Stomach (tissue), 8 donors: ENCODE measurements at regions not wholly inside any gene's neighbourhood (a gene's known extent, or its start where the extent isn't known, plus 50 kb on each side); places are given as distances from the start of the nearest gene placed in this dataset.
A peak's percentile ranks its signal among the peaks of the same experiment; 100 is the strongest.

Experiments
- DNase-seq, 2 donors: peaks; one replicate each; pipeline versions ENCODE4 v3.0.0 to v3.0.0-alpha.2; 2013 to 2019
- H3K27ac ChIP-seq, 5 donors: fragments of 200-600 bp in 4 of 5; sonication (generic) in 4 of 5; one replicate each; pipeline ENCODE4 v1.5.1; 2013 to 2019; ENCODE audit warnings: mild to moderate bottlenecking in 1 of 5, moderate library complexity in 1 of 5
- H3K27me3 ChIP-seq, 3 donors: fragments of 200-600 bp; sonication (generic); one replicate each; pipeline ENCODE4 v1.5.1; 2017 to 2019; ENCODE audit warnings: mixed run types in 1 of 3
- H3K36me3 ChIP-seq, 4 donors: fragments of 200-600 bp; sonication (generic); 1 replicate in 3 of 4; 2 replicates in 1 of 4; pipeline ENCODE4 v1.5.1; 2016 to 2019
- H3K4me1 ChIP-seq, 4 donors: fragments of 200-600 bp; sonication (generic); one replicate each; pipeline ENCODE4 v1.5.1; 2016 to 2019
- H3K4me3 ChIP-seq, 4 donors: fragments of 200-600 bp; sonication (generic) in 3 of 4; one replicate each; pipeline ENCODE4 v1.5.1; 2016 to 2019; ENCODE audit warnings: mild to moderate bottlenecking in 1 of 4
- H3K9me3 ChIP-seq, 4 donors: fragments of 200-600 bp; sonication (generic); one replicate each; pipeline ENCODE4 v1.5.1; 2016 to 2019
- EP300 ChIP-seq: sonication (generic); formaldehyde crosslinking; IDR thresholded peaks from one replicate; pipeline ENCODE4 v1.6.1; 2017; ENCODE audit warnings: antibody characterized with exemption
- POLR2A ChIP-seq, 4 donors: fragments of 450-650 bp; IDR thresholded peaks; one replicate each; pipeline ENCODE4 v1.6.1; 2016; ENCODE audit warnings: antibody characterized with exemption in 4 of 4, control low read depth in 2 of 4, mild to moderate bottlenecking in 1 of 4, moderate library complexity in 1 of 4
- POLR2AphosphoS5 ChIP-seq, 3 donors: sonication (generic); formaldehyde crosslinking; IDR thresholded peaks; one replicate each; pipeline ENCODE4 v1.6.1; 2016; ENCODE audit warnings: antibody characterized with exemption in 3 of 3
- WGBS, 5 donors: extraction: QIAGEN DNeasy Blood & Tissue Kit in 3 of 5; methylation state at CpG; one replicate each; pipeline versions ENCODE4 v1.1.5 to v1.1.7; 2013 to 2018; 5-methylcytosine and 5-hydroxymethylcytosine counted together
- intact Hi-C: fragments of 100-400 bp; cut with DNase I; formaldehyde crosslinking; loops from one replicate; pipeline ENCODE4 v1.15.1; 2023; ENCODE audit warnings: low total_unique reads
- TF ChIP-seq, protein P1 (sequence below), 7 experiments: fragments of 450-650 bp in 4 of 7; fragments of 200-600 bp in 3 of 7; sonication (generic) in 3 of 7; IDR thresholded peaks; one replicate each; pipeline ENCODE4 v1.5.1; 2016 to 2019; ENCODE audit warnings: antibody characterized with exemption in 7 of 7, control low read depth in 2 of 7, mild to moderate bottlenecking in 1 of 7
- donor health status: healthy with polysubstance abuse.
- donor health status: Bipolar disorder and iron deficiency.
- donor health status: healthy.

DNA sequence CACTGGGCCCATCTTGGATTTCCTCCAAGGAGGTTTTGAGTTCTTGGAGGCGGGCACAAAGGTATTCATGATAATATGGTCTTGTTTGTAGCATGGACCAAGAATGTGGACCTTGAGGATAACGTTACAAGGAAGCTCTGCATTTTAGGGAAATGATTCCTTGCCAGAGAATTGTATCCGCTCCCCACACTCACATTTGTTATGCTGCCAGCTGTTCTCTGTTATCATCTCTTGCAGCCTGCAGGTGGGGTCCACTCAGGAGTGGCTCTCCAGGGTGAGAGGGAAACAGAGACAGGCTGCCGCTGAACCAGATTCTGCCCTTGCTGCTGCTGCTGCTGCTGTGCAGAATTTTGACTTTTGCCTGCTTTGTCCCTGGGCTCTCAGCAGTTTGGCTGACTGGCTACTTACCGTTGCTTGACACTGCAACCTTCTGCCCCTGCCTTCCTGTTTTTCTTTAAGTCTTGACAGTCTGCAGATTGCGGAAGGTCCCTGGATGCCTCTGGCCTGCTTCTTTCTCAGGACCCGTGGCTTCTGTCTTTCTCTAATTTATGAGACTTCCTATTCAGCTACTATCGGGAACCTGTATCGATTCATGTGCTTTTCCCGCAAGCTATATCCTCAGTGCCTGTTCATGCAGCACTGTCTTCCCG, 122.3 kb upstream of the DOCK10 start:
- Histone ChIP-seq H3K27me3 (no peaks in the 10 kb centered on the region), H3K36me3 (no peaks in the 10 kb centered on the region), H3K9me3 (no peaks in the 10 kb centered on the region), H3K4me3 (no peak overlapping the region), H3K27ac (no peak overlapping the region), H3K4me1 (no peaks in the 10 kb centered on the region)
- intact Hi-C loops, result no loop called here
- WGBS, 5 donors, result 54 to 68% (median 58%) methylated on average over 11 of the region's 11 CpGs
- TF ChIP-seq POLR2AphosphoS5 (IDR thresholded peaks at IDR 0.05) (no peak), POLR2A (IDR thresholded peaks at IDR 0.05) (no peak), EP300 (no peak)
- TF ChIP-seq, protein P1, sequence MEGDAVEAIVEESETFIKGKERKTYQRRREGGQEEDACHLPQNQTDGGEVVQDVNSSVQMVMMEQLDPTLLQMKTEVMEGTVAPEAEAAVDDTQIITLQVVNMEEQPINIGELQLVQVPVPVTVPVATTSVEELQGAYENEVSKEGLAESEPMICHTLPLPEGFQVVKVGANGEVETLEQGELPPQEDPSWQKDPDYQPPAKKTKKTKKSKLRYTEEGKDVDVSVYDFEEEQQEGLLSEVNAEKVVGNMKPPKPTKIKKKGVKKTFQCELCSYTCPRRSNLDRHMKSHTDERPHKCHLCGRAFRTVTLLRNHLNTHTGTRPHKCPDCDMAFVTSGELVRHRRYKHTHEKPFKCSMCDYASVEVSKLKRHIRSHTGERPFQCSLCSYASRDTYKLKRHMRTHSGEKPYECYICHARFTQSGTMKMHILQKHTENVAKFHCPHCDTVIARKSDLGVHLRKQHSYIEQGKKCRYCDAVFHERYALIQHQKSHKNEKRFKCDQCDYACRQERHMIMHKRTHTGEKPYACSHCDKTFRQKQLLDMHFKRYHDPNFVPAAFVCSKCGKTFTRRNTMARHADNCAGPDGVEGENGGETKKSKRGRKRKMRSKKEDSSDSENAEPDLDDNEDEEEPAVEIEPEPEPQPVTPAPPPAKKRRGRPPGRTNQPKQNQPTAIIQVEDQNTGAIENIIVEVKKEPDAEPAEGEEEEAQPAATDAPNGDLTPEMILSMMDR (IDR thresholded peaks at IDR 0.05), result no peak
- peak in 1 of 2 donors; percentile 7 for DNase-seq

DNA sequence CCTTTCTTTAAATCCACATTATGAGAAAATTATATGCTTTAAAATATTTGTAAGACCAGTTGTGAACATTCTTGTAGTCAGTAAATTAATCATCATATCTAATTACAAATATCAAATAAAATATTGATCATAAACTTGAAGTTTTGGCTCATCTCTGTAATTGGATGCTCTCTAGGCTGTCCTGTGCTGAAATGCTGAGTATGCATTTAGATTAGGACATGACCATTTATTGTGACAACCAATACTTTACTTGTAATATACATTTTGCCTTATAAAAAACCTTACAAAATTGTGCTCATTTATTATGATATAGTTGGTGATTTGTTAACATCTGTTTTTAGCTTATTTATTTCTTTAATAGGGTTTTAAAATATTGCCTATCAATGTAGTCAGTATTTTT, 116.1 kb upstream of the DOCK10 start:
- H3K36me3 ChIP-seq, result no peaks in the 10 kb centered on the region
- H3K27ac ChIP-seq, result no peak overlapping the region
- DNase-seq, result no peak
- no peaks in the 10 kb centered on the region for H3K4me1 ChIP-seq
- TF ChIP-seq POLR2A (IDR thresholded peaks at IDR 0.05) (no peak), EP300 (no peak), POLR2AphosphoS5 (IDR thresholded peaks at IDR 0.05) (no peak)
- TF ChIP-seq, protein P1 (IDR thresholded peaks at IDR 0.05), result no peak
- no peaks in the 10 kb centered on the region for H3K9me3 ChIP-seq
- intact Hi-C loops, result no loop called here
- no peaks in the 10 kb centered on the region for H3K27me3 ChIP-seq
- H3K4me3 ChIP-seq, result no peak overlapping the region

DNA sequence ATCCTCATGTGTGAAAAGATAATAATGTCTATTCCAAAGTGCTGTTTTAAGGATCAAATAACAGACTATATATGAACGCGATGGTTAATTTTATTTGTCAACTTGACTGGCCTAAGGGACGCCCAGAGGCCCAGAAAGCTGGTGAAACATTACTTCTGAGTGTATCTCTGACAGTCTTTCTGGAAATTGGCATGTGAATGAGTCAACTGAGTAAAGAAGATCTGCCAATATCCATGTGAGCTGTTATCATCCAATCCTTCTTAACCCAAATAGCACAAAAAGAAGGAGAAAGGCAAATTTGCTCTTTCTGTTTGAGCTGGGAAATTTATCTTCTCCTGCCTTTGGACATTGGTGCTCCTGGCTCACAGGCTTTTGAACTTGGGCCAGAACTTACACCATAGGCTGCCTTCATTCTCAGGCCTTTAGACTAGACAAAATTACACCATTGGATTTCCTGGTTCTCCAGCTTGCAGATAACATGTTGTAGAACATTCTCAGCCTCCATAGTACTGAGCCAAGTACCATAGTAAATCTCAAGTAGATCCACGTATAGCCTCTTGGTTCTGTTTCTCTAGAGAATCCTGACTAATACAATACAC, 114.7 kb upstream of the DOCK10 start:
- H3K27ac ChIP-seq, result no peak overlapping the region
- 43 to 63% (median 47%) methylated on average over 4 of the region's 4 CpGs for WGBS, 5 donors
- no peaks in the 10 kb centered on the region for H3K27me3 ChIP-seq
- no peaks in the 10 kb centered on the region for H3K4me1 ChIP-seq
- no peaks in the 10 kb centered on the region for H3K9me3 ChIP-seq
- intact Hi-C loops, result no loop called here
- TF ChIP-seq, protein P1 (IDR thresholded peaks at IDR 0.05), result no peak
- H3K36me3 ChIP-seq, result no peaks in the 10 kb centered on the region
- H3K4me3 ChIP-seq, result no peak overlapping the region
- DNase-seq, result no peak

- TF ChIP-seq POLR2AphosphoS5 (IDR thresholded peaks at IDR 0.05) (no peak), EP300 (no peak), POLR2A (IDR thresholded peaks at IDR 0.05) (no peak)
- TF ChIP-seq, protein P1 (IDR thresholded peaks at IDR 0.05), result no peak
- intact Hi-C loops, result no loop called here
- H3K27ac ChIP-seq, result no peak overlapping the region
These were observed 98.5 kb upstream of the DOCK10 start for GRCh38 chr2:225140723-225141122.

More at GRCh38 chr2:225140723-225141122, 98.5 kb upstream of the DOCK10 start:
- DNase-seq, result no peak
- Histone ChIP-seq H3K4me3 (no peak overlapping the region), H3K27me3 (no peaks in the 10 kb centered on the region), H3K4me1 (no peaks in the 10 kb centered on the region), H3K9me3 (no peaks in the 10 kb centered on the region), H3K36me3 (no peaks in the 10 kb centered on the region)
